ENCODE measurements at regions not wholly inside any gene's neighbourhood (a gene's known extent, or its start where the extent isn't known, plus 50 kb on each side); places are given as distances from the start of the nearest gene placed in this dataset.

- H3K27ac ChIP-seq: no peak overlapping the region
- 38 to 48% methylated on average over 1 of the region's 1 CpG for WGBS, 2 donors
- intact Hi-C loops (cut with DNase I): no loop called here
- no peaks in the 10 kb centered on the region for H3K27me3 ChIP-seq
- ATAC-seq (no peak), FAIRE-seq (no peak), DNase-seq (no peak)
- no peaks in the 10 kb centered on the region for H3K9me3 ChIP-seq
- H3K36me3 ChIP-seq: no peaks in the 10 kb centered on the region
- no peak overlapping the region for H3K4me3 ChIP-seq
- no peaks in the 10 kb centered on the region for H3K4me1 ChIP-seq
- TF ChIP-seq, protein P1, sequence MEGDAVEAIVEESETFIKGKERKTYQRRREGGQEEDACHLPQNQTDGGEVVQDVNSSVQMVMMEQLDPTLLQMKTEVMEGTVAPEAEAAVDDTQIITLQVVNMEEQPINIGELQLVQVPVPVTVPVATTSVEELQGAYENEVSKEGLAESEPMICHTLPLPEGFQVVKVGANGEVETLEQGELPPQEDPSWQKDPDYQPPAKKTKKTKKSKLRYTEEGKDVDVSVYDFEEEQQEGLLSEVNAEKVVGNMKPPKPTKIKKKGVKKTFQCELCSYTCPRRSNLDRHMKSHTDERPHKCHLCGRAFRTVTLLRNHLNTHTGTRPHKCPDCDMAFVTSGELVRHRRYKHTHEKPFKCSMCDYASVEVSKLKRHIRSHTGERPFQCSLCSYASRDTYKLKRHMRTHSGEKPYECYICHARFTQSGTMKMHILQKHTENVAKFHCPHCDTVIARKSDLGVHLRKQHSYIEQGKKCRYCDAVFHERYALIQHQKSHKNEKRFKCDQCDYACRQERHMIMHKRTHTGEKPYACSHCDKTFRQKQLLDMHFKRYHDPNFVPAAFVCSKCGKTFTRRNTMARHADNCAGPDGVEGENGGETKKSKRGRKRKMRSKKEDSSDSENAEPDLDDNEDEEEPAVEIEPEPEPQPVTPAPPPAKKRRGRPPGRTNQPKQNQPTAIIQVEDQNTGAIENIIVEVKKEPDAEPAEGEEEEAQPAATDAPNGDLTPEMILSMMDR (IDR thresholded peaks at IDR 0.05): no peak
Measured at GRCh38 chr2:194985258-194985657, 671.8 kb upstream of the SLC39A10 start.

GRCh38 chr2:194962254-194962653 lies 694.8 kb upstream of the SLC39A10 start:
- TF ChIP-seq, protein P1 (IDR thresholded peaks at IDR 0.05): no peak
- intact Hi-C loops (cut with DNase I): no loop called here

DNA sequence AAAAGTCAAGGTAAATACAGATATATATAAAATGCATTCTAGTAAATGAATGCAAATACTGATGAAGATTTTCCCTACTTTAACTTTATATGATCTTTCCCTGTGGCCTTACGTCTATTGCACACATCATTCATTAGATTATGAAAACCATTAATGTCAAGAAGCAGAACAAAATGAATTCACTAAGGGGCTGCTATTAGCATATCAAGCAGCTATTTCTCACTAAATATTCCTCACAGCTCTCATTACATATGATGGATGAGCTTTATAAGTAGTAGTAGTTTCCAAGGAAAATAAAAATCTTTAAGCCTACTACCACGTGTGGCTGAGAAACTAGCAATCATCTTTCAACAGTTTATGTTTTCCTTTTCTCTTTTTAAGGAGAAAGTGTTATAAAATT lies 702.8 kb upstream of the SLC39A10 start:
- no peaks in the 10 kb centered on the region for H3K9me3 ChIP-seq
- intact Hi-C loops (cut with DNase I): no loop called here
- WGBS, 2 donors: 65 to 66% methylated on average over 2 of the region's 2 CpGs
- H3K4me3 ChIP-seq: no peak overlapping the region
- DNase-seq (no peak), ATAC-seq (no peak), FAIRE-seq (no peak)
- H3K27ac ChIP-seq: no peak overlapping the region
- H3K4me1 ChIP-seq: no peaks in the 10 kb centered on the region
- H3K36me3 ChIP-seq: no peaks in the 10 kb centered on the region
- no peaks in the 10 kb centered on the region for H3K27me3 ChIP-seq
- TF ChIP-seq, protein P1 (IDR thresholded peaks at IDR 0.05): no peak

More at GRCh38 chr2:194962254-194962653, 694.8 kb upstream of the SLC39A10 start:
- no peak for FAIRE-seq
- no peak for ATAC-seq
- H3K27ac ChIP-seq: no peak overlapping the region
- H3K4me3 ChIP-seq: no peak overlapping the region
- H3K27me3 ChIP-seq: no peaks in the 10 kb centered on the region
- no peak for DNase-seq
- no peaks in the 10 kb centered on the region for H3K9me3 ChIP-seq
- no peaks in the 10 kb centered on the region for H3K36me3 ChIP-seq
- 66 to 76% methylated on average over 4 of the region's 4 CpGs for WGBS, 2 donors
- H3K4me1 ChIP-seq: no peaks in the 10 kb centered on the region

- Histone ChIP-seq H3K9me3 (no peaks in the 10 kb centered on the region), H3K4me1 (no peaks in the 10 kb centered on the region), H3K36me3 (no peaks in the 10 kb centered on the region), H3K27ac (no peak overlapping the region), H3K27me3 (no peaks in the 10 kb centered on the region), H3K4me3 (no peak overlapping the region)
- intact Hi-C loops (cut with DNase I): no loop called here
- ATAC-seq (no peak), FAIRE-seq (no peak), DNase-seq (no peak)
- 47 to 57% methylated on average over 1 of the region's 1 CpG for WGBS, 2 donors
- TF ChIP-seq, protein P1 (IDR thresholded peaks at IDR 0.05): no peak
Measured at GRCh38 chr2:194946826-194947225, 710.2 kb upstream of the SLC39A10 start.

DNA sequence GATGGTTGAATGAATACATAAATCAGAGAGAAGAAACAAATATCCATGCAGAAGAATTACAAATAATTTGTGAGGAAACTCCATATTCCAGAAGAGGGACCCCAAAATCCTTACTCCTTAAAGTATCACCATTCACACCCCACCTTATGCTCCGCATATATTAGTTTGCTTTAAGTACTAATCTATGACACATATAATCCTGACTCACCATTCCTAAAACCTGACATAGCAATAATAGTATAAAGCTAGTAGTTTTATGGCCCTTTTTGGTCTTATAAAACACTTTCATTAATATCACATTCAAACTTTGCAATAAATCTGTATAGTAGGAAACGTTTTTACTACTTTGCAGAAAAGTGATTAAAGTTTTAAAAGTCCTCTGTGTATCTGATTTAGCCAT lies 719.0 kb upstream of the SLC39A10 start:
- H3K4me1 ChIP-seq: no peaks in the 10 kb centered on the region
- H3K9me3 ChIP-seq: no peaks in the 10 kb centered on the region
- no peak overlapping the region for H3K27ac ChIP-seq
- no peaks in the 10 kb centered on the region for H3K36me3 ChIP-seq
- intact Hi-C loops (cut with DNase I): no loop called here
- DNase-seq (no peak), ATAC-seq (no peak), FAIRE-seq (no peak)
- H3K27me3 ChIP-seq: no peaks in the 10 kb centered on the region
- TF ChIP-seq, protein P1 (IDR thresholded peaks at IDR 0.05): no peak
- H3K4me3 ChIP-seq: no peak overlapping the region
- 47 to 58% methylated on average over 2 of the region's 2 CpGs for WGBS, 2 donors
